ENCODE measurements at regions not wholly inside any gene's neighbourhood (a gene's known extent, or its start where the extent isn't known, plus 50 kb on each side); places are given as distances from the start of the nearest gene placed in this dataset.

DNA sequence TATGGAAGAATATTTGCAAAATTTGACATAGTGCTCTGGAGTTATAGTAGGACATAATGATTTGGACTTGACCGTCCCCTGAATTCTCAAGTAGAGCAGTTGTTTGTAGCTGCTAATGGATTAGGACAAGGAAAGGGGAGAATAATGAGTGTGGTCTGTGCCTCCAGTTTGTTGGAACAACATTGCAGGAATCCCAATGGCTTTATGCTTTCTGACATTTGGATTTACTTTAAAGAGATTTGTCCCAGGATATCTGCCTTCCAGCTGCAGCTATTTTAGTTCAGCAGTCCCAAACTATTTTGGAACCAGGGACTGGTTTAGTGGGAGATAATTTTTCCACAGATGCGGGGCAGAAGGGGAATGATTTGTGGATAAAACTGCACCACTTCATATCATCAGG is 648.2 kb downstream of the SLCO4C1 start:
- Mint-ChIP-seq H3K4me1 (no peaks in the 10 kb centered on the region), H3K9me3 (no peaks in the 10 kb centered on the region), H3K27ac (no peak overlapping the region), H3K27me3 (ENCODE audit: low read depth) (no peaks in the 10 kb centered on the region), H3K36me3 (ENCODE audit: insufficient read depth in 1 of 3, low read depth in 3 of 3) (no peaks in the 10 kb centered on the region), H3K4me3 (no peak overlapping the region)
- Histone ChIP-seq H3K4me2 (ENCODE audit: insufficient read depth, insufficient read length, low read length) (no peak overlapping the region), H3K79me2 (ENCODE audit: insufficient read depth, low read length) (no peaks in the 10 kb centered on the region), H4K20me1 (ENCODE audit: control insufficient read depth, insufficient read depth, insufficient read length) (no peaks in the 10 kb centered on the region), H3K4me1 (ENCODE audit: insufficient read depth, low read length) (no peaks in the 10 kb centered on the region), H3K27ac (ENCODE audit: insufficient read length, low read depth, low read length) (no peak overlapping the region), H4K5ac (ENCODE audit: insufficient read length, low read depth, low read length) (no peak overlapping the region), H3K18ac (ENCODE audit: insufficient read length, low read depth, low read length) (no peak overlapping the region), H3K14ac (ENCODE audit: insufficient read depth, low read length) (no peak overlapping the region), H3K9ac (ENCODE audit: extremely low read depth, insufficient read length, low read length) (no peak overlapping the region), H2BK120ac (ENCODE audit: low read depth, low read length, poor library complexity, severe bottlenecking) (no peak overlapping the region), H4K91ac (ENCODE audit: insufficient read length, low read depth, low read length) (no peak overlapping the region), H3K23ac (ENCODE audit: insufficient read length, low read depth, low read length) (no peak overlapping the region), H3K4ac (ENCODE audit: low read depth, low read length) (no peak overlapping the region), H3K27me3 (ENCODE audit: insufficient read depth, low read length) (no peaks in the 10 kb centered on the region), H2BK12ac (ENCODE audit: insufficient read length, low read depth, low read length) (no peak overlapping the region), H3K9me3 (ENCODE audit: control insufficient read depth, low read depth, low read length) (no peaks in the 10 kb centered on the region), H4K8ac (replicated peaks; ENCODE audit: insufficient read length, low read depth, low read length) (no peak overlapping the region), H3K23me2 (ENCODE audit: insufficient read length, low read depth, low read length, poor library complexity, severe bottlenecking) (no peaks in the 10 kb centered on the region), H3T11ph (ENCODE audit: low read length) (no peak overlapping the region), H2BK5ac (ENCODE audit: insufficient read length, low read length) (no peak overlapping the region), H2AFZ (ENCODE audit: low read length) (no peak overlapping the region), H3K56ac (ENCODE audit: insufficient read length, low read depth, low read length) (no peak overlapping the region), H3K79me1 (ENCODE audit: insufficient read depth, low read depth, low read length, poor library complexity, severe bottlenecking) (no peaks in the 10 kb centered on the region), H2BK20ac (ENCODE audit: low read depth, low read length, poor library complexity, severe bottlenecking) (no peak overlapping the region), H2AK5ac (ENCODE audit: insufficient read length, low read length) (no peak overlapping the region), H2BK15ac (ENCODE audit: low read depth, low read length) (no peak overlapping the region)
- no peak for DNase-seq
- no CpG with 5 or more reads among the region's 2 CpGs for WGBS (ENCODE audit: extremely low coverage, insufficient read length, low lambda C conversion rate)
- TF ChIP-seq CTCF (conservative IDR thresholded peaks at IDR 0.05), result no peak

Data from H9 (cell line).